Urinary bladder (tissue), 3 donors: ENCODE measurements at regions not wholly inside any gene's neighbourhood (a gene's known extent, or its start where the extent isn't known, plus 50 kb on each side); places are given as distances from the start of the nearest gene placed in this dataset.

Source experiments
- DNase-seq: peaks from one replicate; pipeline ENCODE4 v3.0.0-alpha.2; 2015; ENCODE audit errors: extremely low spot score
- H3K27ac ChIP-seq: one replicate; pipeline ENCODE4 v1.5.1; 2013; ENCODE audit warnings: low read depth, mild to moderate bottlenecking, moderate library complexity
- H3K36me3 ChIP-seq: one replicate; pipeline ENCODE4 v1.6.1; 2013; ENCODE audit warnings: mild to moderate bottlenecking, moderate library complexity; ENCODE audit not compliant: insufficient read depth
- H3K4me1 ChIP-seq: one replicate; pipeline ENCODE4 v1.6.1; 2013; ENCODE audit warnings: mild to moderate bottlenecking, moderate library complexity; ENCODE audit not compliant: insufficient read depth
- H3K4me3 ChIP-seq: one replicate; pipeline ENCODE4 v1.5.1; 2013; ENCODE audit warnings: low read depth, low read length
- WGBS: extraction: QIAGEN DNeasy Blood & Tissue Kit; methylation state at CpG from one replicate; pipeline ENCODE4 v1.1.7; 2013; 5-methylcytosine and 5-hydroxymethylcytosine counted together
- donor health status: healthy with polysubstance abuse.
- donor health status: healthy.

DNA sequence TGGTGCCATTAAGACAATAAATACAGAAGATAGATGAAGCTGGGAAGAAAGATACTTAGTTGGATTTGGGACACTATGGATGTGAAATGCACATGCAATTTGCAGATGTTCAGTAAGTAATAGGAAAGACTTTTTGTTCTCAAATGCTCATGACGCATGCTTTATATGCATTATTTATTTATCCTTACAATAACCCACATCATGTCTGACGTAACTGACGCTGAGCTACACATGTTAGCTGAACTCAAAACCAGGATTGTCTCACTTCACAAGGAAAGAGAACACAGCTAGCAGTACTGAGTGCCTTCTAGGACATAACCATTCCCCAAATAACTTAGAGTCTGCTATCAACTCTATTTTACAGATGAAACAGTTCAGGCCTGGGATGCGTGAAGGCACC, 463.4 kb downstream of the FGF9 start:
- no peak for DNase-seq
- Histone ChIP-seq H3K4me1 (no peaks in the 10 kb centered on the region), H3K36me3 (no peaks in the 10 kb centered on the region), H3K27ac (no peak overlapping the region), H3K4me3 (no peak overlapping the region)
- WGBS: 95% methylated on average over 4 of the region's 4 CpGs

DNA sequence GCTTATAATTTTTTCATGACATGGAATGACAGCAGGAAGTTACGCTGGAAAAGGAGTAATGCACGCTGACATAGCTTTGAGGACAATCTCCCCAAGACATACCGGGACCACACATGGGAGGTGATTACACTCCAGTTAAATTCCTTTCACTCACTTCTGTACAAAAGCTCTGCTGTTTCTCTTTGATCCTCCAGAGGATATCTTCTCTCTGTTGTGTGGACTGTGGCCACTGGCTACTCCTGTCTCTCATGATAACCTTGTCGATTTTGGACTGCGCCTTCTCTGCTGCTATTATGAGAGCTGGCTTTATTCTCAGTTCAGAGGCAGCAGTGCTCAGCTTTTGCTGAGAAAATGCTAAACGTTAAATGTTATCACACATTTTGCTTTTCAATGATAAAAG, 464.6 kb downstream of the FGF9 start:
- 59% methylated on average over 6 of the region's 6 CpGs for WGBS
- no peak overlapping the region for H3K4me3 ChIP-seq
- no peak overlapping the region for H3K27ac ChIP-seq
- no peaks in the 10 kb centered on the region for H3K36me3 ChIP-seq
- H3K4me1 ChIP-seq: no peaks in the 10 kb centered on the region
- DNase-seq: no peak

DNA sequence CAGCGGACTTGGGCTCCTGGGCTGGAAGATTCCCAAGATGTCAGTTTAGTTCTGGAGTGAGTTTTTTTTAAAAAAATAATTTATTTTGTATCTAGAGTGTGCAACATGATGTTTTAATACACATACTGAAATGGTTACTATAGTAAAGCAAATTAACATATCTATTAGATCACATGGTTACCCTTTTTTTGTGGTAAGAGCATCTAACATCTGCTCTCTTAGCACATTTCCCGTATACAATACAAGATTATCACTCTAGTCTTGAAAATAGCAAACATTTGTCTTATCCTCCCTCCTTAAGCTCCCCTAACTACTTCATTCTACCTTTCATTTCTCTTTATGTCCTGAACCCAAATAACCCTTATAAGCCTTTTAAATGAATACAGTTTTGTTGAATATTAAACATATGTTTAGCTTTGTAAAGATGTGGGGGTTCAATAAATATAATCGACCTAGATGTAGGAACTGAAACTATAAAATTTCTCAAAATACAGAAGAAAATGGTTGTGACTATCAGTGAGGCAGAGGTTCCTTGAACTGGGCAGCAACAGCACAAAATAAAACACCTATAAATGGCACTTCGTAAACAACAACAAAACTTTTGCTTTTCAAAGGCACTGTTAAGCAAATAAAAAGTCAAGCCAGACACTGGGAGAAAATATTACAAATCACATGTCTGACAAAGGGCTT, 466.6 kb downstream of the FGF9 start:
- Histone ChIP-seq H3K27ac (no peak overlapping the region), H3K4me1 (no peaks in the 10 kb centered on the region), H3K4me3 (no peak overlapping the region), H3K36me3 (no peaks in the 10 kb centered on the region)
- DNase-seq: no peak
- 81% methylated on average over 4 of the region's 4 CpGs for WGBS

DNA sequence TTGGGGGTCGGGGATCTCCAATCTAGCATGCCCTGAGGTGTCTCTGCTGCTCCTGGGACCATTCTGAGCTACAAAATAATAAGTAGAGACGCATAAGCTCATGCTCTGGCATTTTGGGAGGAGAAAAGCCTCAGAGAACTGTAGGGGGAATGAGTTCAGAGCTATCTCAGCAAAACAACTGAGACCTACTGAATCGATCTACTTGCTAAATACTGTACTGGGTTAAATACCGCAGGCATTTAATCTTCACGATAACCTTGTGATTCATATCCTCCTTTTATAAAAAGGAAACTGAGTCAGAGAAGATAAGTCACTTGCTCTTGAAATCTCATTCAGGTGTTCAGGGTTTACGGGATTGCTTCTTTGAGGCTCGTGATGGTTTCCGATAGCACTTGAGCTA, 468.1 kb downstream of the FGF9 start:
- no peak overlapping the region for H3K4me3 ChIP-seq

DNA sequence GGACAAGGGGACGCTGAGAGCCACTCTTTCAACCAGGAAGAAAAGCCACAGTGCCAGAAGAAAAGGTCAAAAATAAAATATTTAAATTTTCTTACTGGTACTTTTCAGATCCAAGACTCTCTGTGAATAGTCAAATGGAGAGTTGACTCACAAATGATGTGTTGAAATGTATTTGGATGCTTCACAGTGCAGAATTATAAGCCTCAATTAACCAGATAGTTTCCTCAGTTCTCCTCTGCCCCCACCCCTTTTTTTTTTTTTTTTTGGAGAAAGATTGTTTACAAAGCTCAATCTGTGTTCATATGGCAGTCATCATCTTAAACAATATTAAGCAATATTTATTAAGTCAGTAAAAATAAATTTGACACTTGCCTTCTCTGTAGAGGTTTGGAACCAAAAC, 470.8 kb downstream of the FGF9 start:
- Histone ChIP-seq H3K36me3 (no peaks in the 10 kb centered on the region), H3K4me1 (no peaks in the 10 kb centered on the region), H3K4me3 (no peak overlapping the region), H3K27ac (no peak overlapping the region)
- DNase-seq: no peak
- 66% methylated on average over 1 of the region's 1 CpG for WGBS

More for the DNA sequence above, 468.1 kb downstream of the FGF9 start:
- WGBS: 91% methylated on average over 8 of the region's 8 CpGs
- H3K27ac ChIP-seq: no peak overlapping the region
- H3K36me3 ChIP-seq: no peaks in the 10 kb centered on the region
- H3K4me1 ChIP-seq: no peaks in the 10 kb centered on the region
- DNase-seq: no peak

DNA sequence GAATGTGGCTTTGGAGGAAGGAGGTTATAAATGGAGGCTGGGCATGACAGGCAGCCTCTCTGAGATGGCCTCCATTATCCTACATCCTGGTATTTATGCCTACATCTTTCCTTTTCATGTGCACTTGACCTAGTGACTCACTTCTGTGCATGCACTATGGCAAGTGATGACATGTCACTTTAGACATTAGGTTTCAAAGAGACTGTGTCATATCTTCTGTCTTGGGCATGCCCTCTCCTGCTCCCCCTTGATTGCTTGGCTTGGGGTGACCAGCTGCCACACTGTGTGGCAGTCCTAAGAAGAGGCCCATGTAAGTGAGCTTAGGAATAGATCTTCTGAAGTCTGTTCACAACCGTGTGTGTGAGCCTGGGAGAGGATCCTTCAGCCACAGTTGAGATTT, 472.8 kb downstream of the FGF9 start:
- Histone ChIP-seq H3K36me3 (no peaks in the 10 kb centered on the region), H3K4me1 (no peaks in the 10 kb centered on the region), H3K4me3 (no peak overlapping the region), H3K27ac (no peak overlapping the region)
- 51% methylated on average over 1 of the region's 1 CpG for WGBS
- no peak for DNase-seq

DNA sequence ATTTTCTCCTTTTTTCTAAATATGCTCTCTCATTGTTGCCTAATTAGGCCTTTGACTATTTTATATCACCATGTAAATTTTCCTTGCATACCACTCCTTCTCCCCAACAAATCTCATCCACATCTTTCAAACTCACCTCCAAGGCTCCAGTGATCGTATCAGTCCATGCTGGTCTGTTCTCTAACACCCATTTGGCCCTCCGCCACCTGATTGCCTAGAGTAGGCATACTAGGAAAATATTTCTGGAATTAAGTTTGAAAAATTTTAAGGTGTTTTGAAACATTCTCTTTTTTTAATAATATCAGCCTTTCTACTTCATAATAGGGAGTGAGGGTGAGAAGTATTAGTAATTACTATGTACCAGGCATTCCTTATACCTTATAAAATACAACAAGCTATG, 473.9 kb downstream of the FGF9 start:
- H3K4me3 ChIP-seq: no peak overlapping the region
- H3K27ac ChIP-seq: no peak overlapping the region
- no peak for DNase-seq
- no peaks in the 10 kb centered on the region for H3K4me1 ChIP-seq
- no peaks in the 10 kb centered on the region for H3K36me3 ChIP-seq
- WGBS: 94% methylated on average over 2 of the region's 2 CpGs

DNA sequence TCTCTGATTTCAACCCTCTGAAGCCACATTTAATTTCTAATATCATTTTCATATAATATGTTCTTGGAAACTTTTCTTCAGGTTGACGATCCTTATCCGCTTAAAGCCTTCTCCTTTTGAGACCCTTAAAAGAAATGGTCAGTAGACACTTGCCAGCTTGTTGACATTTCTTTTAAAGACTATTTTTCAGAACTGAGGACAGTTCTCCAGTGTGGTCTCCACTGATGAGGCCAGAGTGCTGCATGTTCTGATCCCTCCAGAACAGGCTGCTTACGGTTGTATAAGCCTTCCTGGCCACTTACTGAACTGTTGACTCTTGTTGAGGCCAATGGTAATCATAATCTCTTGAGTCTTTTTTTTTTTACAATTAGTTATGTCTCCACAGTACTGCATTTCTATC, 477.3 kb downstream of the FGF9 start:
- H3K27ac ChIP-seq: no peak overlapping the region
- no peaks in the 10 kb centered on the region for H3K4me1 ChIP-seq
- 93% methylated on average over 3 of the region's 3 CpGs for WGBS
- no peaks in the 10 kb centered on the region for H3K36me3 ChIP-seq
- no peak for DNase-seq
- no peak overlapping the region for H3K4me3 ChIP-seq

DNA sequence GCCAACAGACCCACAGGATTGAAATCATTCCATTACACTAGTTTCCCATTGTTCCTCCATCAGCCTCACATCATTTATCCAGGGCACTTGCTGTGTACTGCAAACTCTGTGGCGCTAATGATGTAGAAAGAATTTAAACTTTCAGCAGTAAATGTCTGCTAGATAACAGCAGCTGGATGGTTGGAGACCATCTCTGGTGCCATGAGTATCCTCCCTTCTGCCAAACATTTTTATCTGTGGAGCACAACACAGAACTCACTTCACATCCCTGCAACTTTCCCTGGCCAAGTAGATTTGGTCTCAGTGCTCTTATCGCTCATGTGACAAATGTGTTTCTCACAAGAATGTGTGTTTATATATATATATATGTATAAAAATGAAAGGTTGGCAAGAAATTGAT, 481.9 kb downstream of the FGF9 start:
- Histone ChIP-seq H3K36me3 (no peaks in the 10 kb centered on the region), H3K4me1 (no peaks in the 10 kb centered on the region), H3K4me3 (no peak overlapping the region), H3K27ac (no peak overlapping the region)
- no peak for DNase-seq
- 61% methylated on average over 2 of the region's 2 CpGs for WGBS

DNA sequence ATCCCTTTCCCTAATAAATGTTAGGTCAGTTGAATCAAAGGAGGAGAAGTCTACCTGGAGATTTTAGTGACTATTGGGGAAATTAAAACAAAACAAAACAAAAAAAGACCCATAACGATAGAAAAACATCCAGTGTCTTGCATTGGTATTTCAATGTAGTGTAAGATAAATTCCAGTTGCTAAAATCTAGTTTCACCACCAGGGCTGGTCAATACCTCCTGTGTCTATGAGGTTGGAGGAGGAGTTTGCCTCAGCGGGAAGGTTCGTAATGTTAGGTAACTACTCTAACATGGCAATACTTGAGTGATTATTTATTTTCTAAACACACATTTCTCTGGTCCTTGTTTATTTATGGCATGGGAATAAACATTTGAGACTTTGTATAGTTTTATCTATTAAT, 483.2 kb downstream of the FGF9 start:
- WGBS: 77% methylated on average over 3 of the region's 3 CpGs
- no peak for DNase-seq
- no peak overlapping the region for H3K27ac ChIP-seq
- no peaks in the 10 kb centered on the region for H3K36me3 ChIP-seq
- H3K4me3 ChIP-seq: no peak overlapping the region
- no peaks in the 10 kb centered on the region for H3K4me1 ChIP-seq

DNA sequence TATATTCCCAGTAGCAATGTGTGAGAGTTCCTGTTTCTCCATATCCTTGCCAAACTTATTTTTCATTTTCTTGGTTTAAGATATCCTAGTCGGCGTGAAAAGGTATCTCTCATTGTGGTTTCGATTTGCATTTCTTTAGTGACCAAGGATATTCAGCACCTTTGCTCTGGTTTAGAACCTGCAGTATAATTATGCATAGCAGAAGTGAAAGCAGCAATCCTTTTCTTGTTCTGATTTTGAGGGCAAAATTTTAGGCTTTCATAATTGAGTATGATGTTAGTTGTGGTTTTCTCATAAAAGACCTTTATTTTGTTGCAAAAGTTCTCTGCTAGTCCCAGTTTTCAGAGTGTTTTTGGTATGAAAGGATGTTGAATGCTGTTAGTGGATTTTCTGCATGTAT, 491.0 kb downstream of the FGF9 start:
- Histone ChIP-seq H3K36me3 (no peaks in the 10 kb centered on the region), H3K4me3 (no peak overlapping the region), H3K27ac (no peak overlapping the region), H3K4me1 (no peaks in the 10 kb centered on the region)
- no peak for DNase-seq
- WGBS: 86% methylated on average over 3 of the region's 3 CpGs

DNA sequence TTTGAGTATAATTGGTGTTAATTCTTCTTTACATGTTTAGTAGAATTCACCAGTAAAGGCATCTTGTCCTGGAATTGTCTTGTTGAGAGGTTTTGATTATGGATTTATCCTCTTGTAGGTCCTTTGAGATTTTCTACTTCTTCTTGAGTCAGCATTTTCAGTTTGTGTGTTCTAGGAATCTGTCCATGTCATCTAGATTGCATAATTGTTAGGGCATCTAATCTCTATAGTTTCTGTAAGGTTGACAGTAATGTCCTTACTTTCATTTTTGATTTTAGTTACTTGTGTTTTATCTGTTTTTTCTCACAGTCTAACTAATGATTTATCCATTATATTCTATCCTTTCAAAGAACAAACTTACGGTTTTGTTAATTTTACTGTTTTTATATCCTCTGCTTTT, 492.0 kb downstream of the FGF9 start:
- 41% methylated on average over 1 of the region's 1 CpG for WGBS
- Histone ChIP-seq H3K36me3 (no peaks in the 10 kb centered on the region), H3K4me1 (no peaks in the 10 kb centered on the region), H3K4me3 (no peak overlapping the region), H3K27ac (no peak overlapping the region)
- no peak for DNase-seq

DNA sequence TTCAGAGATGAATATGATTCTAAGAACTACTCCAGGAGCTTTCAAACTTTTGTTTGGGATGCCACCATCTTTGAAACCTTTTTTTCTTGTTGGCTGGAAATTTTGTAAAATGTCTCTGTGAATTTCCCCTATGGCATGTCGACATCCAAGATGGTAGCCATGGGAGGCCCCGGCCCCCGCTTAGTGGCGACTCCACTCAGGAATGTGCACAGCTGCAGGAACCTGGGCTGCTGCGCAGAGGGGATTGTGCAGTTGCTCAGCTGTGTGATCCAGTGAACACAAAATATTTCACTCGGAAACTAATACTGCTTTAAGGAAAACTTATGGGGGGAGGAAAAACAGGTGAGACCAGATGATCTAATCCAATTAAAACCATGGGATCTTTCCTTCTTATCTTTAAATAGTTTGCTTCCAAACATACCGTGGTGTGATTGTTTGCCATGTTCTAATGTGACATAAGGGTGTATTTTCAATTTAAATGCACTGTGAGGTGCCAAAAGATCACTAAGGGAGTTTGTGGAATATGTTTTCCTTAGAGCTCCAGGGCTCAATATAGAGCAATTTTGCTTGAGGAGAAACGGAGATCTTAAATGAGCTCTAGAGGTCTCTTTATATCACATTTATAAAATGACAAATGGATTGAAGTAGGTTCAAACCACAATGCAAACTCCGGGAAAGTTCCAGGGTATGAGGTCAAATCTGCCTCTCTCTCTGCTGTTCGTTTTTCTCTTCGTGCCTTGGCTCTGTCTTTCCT, 497.7 kb downstream of the FGF9 start:
- Histone ChIP-seq H3K4me1 (no peaks in the 10 kb centered on the region), H3K36me3 (no peaks in the 10 kb centered on the region), H3K4me3 (no peak overlapping the region), H3K27ac (no peak overlapping the region)
- DNase-seq: no peak
- 76% methylated on average over 11 of the region's 11 CpGs for WGBS

DNA sequence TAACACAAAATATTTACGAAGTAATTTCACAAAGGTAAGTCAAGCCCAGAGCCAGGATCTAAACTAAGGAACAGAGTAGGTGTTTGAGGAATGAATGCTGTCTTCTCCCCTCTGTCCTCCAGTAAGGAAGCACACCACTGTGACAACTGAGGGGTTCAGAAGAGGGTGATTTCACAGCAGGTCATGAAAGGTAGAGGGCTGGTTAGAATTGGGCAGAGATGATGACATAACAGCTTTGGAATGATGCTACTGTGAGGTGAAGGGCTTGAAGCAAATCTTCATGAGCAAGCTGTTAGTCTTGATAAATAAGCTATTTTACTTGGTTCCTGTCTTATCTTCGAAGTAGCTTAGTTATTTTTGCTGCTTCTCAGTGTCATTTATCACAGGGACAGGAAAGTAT, 498.6 kb downstream of the FGF9 start:
- Histone ChIP-seq H3K27ac (no peak overlapping the region), H3K4me3 (no peak overlapping the region), H3K4me1 (no peaks in the 10 kb centered on the region), H3K36me3 (no peaks in the 10 kb centered on the region)
- DNase-seq: no peak
- WGBS: 53% methylated on average over 2 of the region's 2 CpGs
